Suppressor macrophage (primary cell): ENCODE measurements at regions not wholly inside any gene's neighbourhood (a gene's known extent, or its start where the extent isn't known, plus 50 kb on each side); places are given as distances from the start of the nearest gene placed in this dataset.
"Not testable (repeated sequence)": the region's sequence is repeated elsewhere in the genome, so short reads cannot be mapped to it uniquely, and the experiment has no call there.

ENCODE experiments used
- DNase-seq, 4 experiments: peaks; one replicate each; pipeline ENCODE4 v3.0.0-alpha.2; 2020 to 2022

- DNase-seq, result no peak
These were observed 880.6 kb upstream of the INTU start for GRCh38 chr4:126752126-126752525.

DNA sequence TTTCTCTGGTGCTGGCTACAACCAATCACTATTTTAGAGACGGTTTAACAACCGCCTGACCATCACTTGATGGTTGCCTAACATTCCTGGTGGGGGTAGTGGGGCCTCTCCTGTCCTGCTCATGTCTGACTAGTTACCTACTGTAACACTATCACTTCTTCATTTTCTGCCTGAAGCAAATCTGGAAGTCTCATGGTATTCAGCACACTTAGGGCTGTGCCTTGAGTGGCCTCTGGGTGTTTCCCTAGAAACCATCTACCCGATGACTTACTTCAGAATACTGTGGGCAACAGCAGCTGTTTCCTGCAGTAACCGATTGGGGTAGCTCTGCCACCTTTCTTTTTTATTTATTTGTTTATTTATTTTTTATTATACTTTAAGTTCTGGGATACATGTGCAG, 880.1 kb upstream of the INTU start:
- DNase-seq, result no peak

DNA sequence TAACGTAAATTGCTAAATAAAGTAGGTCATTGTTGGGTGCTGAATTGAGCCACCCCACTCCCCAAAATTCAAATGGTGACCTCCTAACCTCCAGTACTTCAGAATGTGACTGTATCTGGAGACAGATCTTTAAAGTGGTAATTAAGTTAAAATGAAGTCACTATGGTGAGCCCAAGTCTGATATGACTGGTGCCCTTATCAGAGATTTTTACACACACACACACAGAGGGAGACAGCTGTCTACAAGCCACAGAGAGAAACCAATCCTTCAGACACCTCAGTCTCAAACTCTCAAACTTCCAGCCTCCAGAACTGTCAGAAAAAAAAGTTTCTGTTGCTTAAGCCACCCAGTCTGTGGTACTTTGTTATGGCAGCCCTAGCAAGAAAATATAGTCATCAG, 879.2 kb upstream of the INTU start:
- no peak for DNase-seq

DNA sequence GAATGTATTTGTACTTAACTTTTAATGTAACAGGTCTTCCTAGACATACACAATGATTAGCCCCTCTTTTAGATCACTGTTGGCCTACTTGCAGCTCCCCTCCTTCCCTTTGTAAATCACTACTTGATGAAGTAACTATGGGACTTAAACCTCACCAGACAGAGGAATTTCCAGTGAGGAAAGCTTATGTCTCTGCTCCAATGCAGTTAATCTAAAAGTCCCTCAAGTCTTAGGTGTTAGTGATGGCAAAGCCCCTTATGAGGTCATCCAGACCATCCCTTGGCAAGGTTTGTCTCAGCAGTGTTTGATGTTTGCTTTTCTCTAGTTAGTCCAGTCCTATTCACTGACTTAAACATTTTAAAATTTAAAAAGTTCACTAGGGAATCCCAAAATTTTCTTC, 877.3 kb upstream of the INTU start:
- DNase-seq, result no peak

GRCh38 chr4:126756050-126756829, 876.5 kb upstream of the INTU start:
- no peak for DNase-seq

- DNase-seq, result no peak
These were observed 875.5 kb upstream of the INTU start for GRCh38 chr4:126757219-126757618.

- no peak for DNase-seq
These were observed 874.3 kb upstream of the INTU start for GRCh38 chr4:126758493-126758892.

GRCh38 chr4:126761947-126762662, 870.7 kb upstream of the INTU start:
- DNase-seq, result no peak

- DNase-seq, result no peak
These were observed 870.0 kb upstream of the INTU start for GRCh38 chr4:126762663-126763247.

GRCh38 chr4:126766241-126766640, 866.5 kb upstream of the INTU start:
- no peak for DNase-seq

DNA sequence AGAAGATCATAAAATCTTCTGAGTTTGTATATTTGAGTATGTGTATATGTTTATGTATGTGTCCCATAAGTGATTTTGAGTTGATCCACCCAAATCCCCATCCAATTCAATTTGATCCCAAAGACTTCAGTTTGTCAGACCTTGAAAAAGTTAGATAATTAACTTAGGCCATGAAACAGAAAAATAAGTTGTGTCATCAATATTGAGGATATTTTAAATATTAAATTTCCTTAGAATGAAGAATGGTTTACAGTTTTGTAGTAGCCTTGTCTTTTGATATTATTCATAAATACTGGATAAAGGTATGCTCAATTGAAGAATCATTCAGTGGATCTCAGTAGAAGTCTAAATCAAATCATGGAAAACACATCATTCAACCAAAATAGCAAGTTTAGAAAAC, 864.4 kb upstream of the INTU start:
- no peak for DNase-seq

GRCh38 chr4:126770811-126771553, 861.8 kb upstream of the INTU start:
- not testable (repeated sequence) for DNase-seq

- not testable (repeated sequence) for DNase-seq
These were observed 861.1 kb upstream of the INTU start for GRCh38 chr4:126771618-126772017.

DNA sequence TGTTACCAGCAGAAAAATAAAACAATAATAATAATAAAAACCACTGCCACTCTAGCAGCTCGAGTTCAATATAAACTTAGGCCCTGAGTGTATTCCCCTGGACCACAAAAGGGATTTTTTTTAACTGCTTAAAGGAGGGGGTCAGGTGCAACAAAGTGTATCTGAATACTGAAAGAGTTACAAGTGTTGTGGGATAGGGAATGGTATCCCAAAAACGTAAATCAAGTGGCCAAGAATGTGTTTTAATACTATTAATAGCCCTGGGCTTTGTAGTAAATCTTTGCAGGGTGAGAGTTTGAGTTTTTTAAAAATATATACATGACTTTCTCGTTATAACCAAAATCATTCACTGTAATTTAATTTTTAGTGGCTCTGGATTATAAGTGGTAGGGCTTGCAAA, 860.1 kb upstream of the INTU start:
- no peak for DNase-seq

DNA sequence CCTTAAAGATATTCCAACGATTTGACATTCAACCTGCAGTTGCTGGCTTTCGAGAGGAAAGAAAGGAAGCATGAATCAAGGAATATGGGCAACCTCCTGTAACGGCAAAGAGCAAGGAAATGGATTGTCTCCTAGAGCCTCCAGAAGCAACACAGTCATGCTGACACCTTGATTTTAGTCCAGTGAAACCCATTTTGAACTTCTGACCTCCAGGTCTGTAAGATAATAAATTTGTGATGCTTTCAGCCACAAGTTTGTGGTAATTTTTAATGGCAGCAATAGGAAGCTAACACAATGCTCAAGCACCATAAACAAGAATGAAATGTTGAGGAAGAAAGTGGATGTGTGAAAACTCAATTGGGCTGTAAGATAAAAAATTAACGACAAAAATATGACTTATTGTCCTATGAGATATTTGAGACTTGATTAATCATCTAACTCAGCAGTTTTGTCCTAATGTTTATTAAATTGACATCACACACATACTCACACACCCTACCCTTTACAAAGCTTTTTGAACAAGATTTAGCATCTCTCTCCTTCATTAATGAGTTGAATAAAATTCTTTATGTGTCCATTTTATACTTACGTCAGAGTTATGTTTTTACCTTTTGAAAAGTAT, 857.2 kb upstream of the INTU start:
- DNase-seq, result no peak

DNA sequence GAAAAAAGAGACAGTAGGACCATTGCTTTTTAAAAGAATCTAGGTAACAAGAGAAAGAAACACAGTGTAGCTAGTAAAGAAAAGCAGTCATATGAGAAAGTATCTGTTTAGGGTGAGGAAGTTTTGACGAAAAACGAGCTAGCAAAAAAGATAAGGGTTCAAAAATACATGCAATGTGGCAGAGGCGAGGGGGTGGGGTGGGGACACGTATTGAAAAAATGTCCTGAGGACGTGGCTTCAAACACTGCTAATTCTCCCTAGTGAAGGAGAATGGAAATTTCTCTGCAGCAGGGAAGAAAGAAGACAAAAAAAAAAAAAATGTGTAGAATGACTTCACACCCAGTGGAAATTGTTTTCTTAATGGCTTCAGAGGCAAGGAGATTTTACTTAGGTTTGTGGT, 856.4 kb upstream of the INTU start:
- DNase-seq, result no peak

GRCh38 chr4:126777649-126778048, 855.1 kb upstream of the INTU start:
- DNase-seq, result no peak

DNA sequence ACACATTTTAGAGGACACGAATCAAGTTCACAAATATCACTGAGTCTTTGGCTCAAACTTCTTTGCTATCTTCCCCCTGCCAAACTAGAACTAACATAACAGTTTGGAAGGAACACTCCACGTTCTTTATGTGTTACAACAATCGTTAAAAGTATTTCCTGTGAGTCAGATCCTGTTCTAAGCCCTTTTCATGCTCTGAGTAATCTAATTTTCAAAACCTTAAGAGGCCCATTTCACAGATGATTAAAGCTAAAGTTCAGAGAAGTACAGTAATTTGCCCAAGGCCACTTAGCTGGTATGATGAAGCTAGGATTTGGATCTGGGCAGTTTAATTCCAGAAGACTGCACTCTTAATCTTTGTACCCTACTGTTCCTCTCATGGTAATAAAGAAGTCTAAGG, 854.4 kb upstream of the INTU start:
- no peak for DNase-seq

- DNase-seq, result no peak
These were observed 853.8 kb upstream of the INTU start for GRCh38 chr4:126779001-126779400.

- no peak for DNase-seq
These were observed 853.2 kb upstream of the INTU start for GRCh38 chr4:126779436-126780166.

- no peak for DNase-seq
These were observed 849.6 kb upstream of the INTU start for GRCh38 chr4:126783191-126783590.

DNA sequence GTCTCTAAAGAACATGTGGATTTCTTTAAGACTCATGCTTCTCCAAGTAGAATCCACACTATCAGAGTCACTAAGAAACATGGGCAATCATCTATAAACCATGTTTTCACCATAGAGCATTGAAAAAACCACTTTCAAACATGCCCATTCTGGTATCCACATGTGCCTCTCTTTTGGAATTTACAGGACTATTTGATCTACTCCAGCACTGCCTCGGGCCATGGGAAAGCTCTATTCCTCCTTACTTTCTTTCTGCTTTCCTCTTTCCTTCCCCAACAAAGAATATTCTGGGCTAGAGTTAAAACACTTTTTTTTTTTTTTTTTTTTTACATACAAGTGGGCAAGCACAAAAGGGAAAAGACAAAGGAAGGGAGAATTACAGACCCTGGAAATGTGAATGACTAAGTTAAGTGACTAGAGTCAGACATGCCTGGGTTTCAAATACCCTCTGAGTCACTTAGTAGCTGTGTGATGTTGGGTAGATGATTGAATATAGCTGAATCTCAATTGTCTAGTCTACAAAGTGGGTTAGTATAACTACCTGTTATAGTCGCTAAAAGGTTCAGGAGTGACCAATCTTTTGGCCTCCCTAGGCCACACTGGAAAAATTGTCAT, 847.7 kb upstream of the INTU start:
- DNase-seq, result no peak
